Spleen (tissue), 11 donors: ENCODE measurements at regions not wholly inside any gene's neighbourhood (a gene's known extent, or its start where the extent isn't known, plus 50 kb on each side); places are given as distances from the start of the nearest gene placed in this dataset.
"Not testable (repeated sequence)": the region's sequence is repeated elsewhere in the genome, so short reads cannot be mapped to it uniquely, and the experiment has no call there.

Source experiments
- DNase-seq: peaks from one replicate; pipeline ENCODE4 v3.0.0-alpha.2; 2020
- H3K27ac ChIP-seq, 8 donors: fragments of 200-600 bp; sonication (generic) in 7 of 8; 1 replicate in 4 of 8; 2 replicates in 4 of 8; pipeline versions ENCODE4 v1.5.0 to v1.8.0; 2016 to 2021; ENCODE audit warnings: inconsistent platforms in 4 of 8, mild to moderate bottlenecking in 4 of 8, moderate library complexity in 1 of 8
- H3K27me3 ChIP-seq, 7 donors: fragments of 200-600 bp; sonication (generic) in 6 of 7; replicated peaks in 1 of 7; 1 replicate in 4 of 7; 2 replicates in 3 of 7; pipeline versions ENCODE4 v1.5.0 to v1.8.0; 2016 to 2021; ENCODE audit warnings: inconsistent platforms in 3 of 7, mild to moderate bottlenecking in 1 of 7
- H3K36me3 ChIP-seq, 6 donors: fragments of 200-600 bp; sonication (generic) in 5 of 6; 1 replicate in 4 of 6; 2 replicates in 2 of 6; pipeline versions ENCODE4 v1.5.0 to v1.8.0; 2016 to 2021; ENCODE audit warnings: inconsistent platforms in 2 of 6
- H3K4me1 ChIP-seq, 6 donors: fragments of 200-600 bp; sonication (generic) in 5 of 6; 1 replicate in 3 of 6; 2 replicates in 3 of 6; pipeline versions ENCODE4 v1.5.0 to v1.8.0; 2016 to 2021; ENCODE audit warnings: inconsistent platforms in 3 of 6
- H3K4me3 ChIP-seq, 8 donors: fragments of 200-600 bp; sonication (generic) in 7 of 8; 1 replicate in 4 of 8; 2 replicates in 4 of 8; pipeline versions ENCODE4 v1.5.0 to v1.8.0; 2016 to 2021; ENCODE audit warnings: inconsistent platforms in 4 of 8, mild to moderate bottlenecking in 4 of 8, moderate library complexity in 2 of 8
- H3K9me3 ChIP-seq, 8 donors: fragments of 200-600 bp; sonication (generic) in 7 of 8; 1 replicate in 4 of 8; 2 replicates in 4 of 8; pipeline versions ENCODE4 v1.5.0 to v1.8.0; 2016 to 2021; ENCODE audit warnings: inconsistent platforms in 4 of 8
- POLR2A ChIP-seq, 3 donors: fragments of 450-650 bp; IDR thresholded peaks; one replicate each; pipeline ENCODE4 v1.5.1; 2017; ENCODE audit warnings: antibody characterized with exemption in 3 of 3, mild to moderate bottlenecking in 1 of 3
- POLR2AphosphoS5 ChIP-seq, 3 donors: sonication (generic); formaldehyde crosslinking; IDR thresholded peaks; one replicate each; pipeline ENCODE4 v1.5.1; 2017; ENCODE audit warnings: antibody characterized with exemption in 3 of 3
- WGBS, 5 donors: extraction: QIAGEN DNeasy Blood & Tissue Kit in 3 of 5; methylation state at CpG; one replicate each; pipeline versions ENCODE4 v1.1.5 to v1.1.7; 2013 to 2018; 5-methylcytosine and 5-hydroxymethylcytosine counted together
- intact Hi-C: fragments of 100-400 bp; cut with DNase I; formaldehyde crosslinking; loops from one replicate; pipeline ENCODE4 v1.15.0; 2023; ENCODE audit warnings: low total_unique reads
- TF ChIP-seq, protein P1 (sequence below), 11 experiments: fragments of 200-600 bp in 7 of 11; fragments of 450-650 bp in 4 of 11; sonication (generic) in 4 of 11; IDR thresholded peaks in 8 of 11; conservative IDR thresholded peaks in 3 of 11; 1 replicate in 7 of 11; 2 replicates in 4 of 11; pipeline versions ENCODE4 v1.4.0 to v1.8.0; 2016 to 2021; ENCODE audit warnings: antibody characterized with exemption in 11 of 11, inconsistent platforms in 4 of 11, mild to moderate bottlenecking in 1 of 11
- donor health status: healthy with polysubstance abuse.
- donor health status: DM: no; HTN: no; CAD: no; lungs with moderate emphysema.
- donor health status: DM: no; HTN: no; CAD: no.
- donor health status: Bipolar disorder and iron deficiency.
- donor health status: healthy.
- donor health status: DM: no; HTN: no; CAD: no.
- donor health status: DM: yes; HTN: yes; CAD: no.

DNA sequence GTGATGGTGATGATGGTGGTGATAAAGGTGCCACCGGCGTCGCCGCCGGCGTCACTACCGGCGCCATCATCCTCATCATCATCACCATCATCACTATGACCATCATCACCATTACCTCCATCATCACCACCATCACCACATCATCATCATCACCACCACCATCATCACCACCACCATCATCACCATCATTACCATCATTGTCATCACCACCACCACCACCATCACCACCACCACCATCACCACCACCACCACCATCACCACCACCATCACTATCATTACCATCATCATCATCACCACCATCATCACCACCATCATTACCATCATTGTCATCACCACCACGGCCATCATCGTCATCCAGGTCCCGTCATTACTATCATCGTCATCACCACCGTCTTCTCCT is 179.7 kb downstream of the NPIPB11 start:
- intact Hi-C loops = no loop called here
- H3K4me3 ChIP-seq = no peak overlapping the region

DNA sequence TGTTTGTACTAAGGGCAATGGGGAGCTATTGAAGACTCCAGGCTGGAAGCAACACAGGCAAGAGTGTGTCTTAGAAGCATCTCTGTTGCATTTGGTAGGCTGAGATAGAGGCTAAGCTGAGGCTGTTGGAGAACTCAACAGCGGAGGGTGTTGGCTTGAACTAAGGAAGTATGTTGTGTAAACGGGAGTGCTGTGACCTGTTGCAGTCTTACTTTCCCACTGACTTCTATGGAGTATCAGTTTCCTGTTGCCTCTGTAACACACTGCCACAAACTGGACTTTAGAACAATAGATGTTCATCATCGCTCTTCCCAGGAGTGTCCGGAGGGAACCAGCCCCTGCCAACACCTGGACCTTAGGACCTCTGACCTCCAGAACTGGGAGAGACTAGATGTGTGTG is 181.8 kb downstream of the NPIPB11 start:
- H3K27me3 ChIP-seq, H3K27ac ChIP-seq, intact Hi-C loops, H3K36me3 ChIP-seq, H3K4me3 ChIP-seq, DNase-seq: not testable (repeated sequence)
- 55 to 74% (median 61%) methylated on average over 4 of the region's 4 CpGs for WGBS, 5 donors
- peaks cover 0 to 11% (median 0%) of the 10 kb centered on the region in 8 donors for H3K9me3 ChIP-seq
- peaks cover 0 to 26% (median 0%) of the 10 kb centered on the region in 6 donors for H3K4me1 ChIP-seq

More for the DNA sequence above, 179.7 kb downstream of the NPIPB11 start:
- no peak for DNase-seq
- Histone ChIP-seq H3K4me1 (peaks cover 0 to 35% (median 2%) of the 10 kb centered on the region in 6 donors), H3K9me3 (peaks cover 0 to 11% (median 0%) of the 10 kb centered on the region in 8 donors), H3K27ac (no peak overlapping the region), H3K36me3 (peaks cover 0 to 14% (median 0%) of the 10 kb centered on the region in 6 donors), H3K27me3 (no peaks in the 10 kb centered on the region)
- TF ChIP-seq POLR2AphosphoS5 (IDR thresholded peaks at IDR 0.05) (no peak), POLR2A (IDR thresholded peaks at IDR 0.05) (no peak)
- TF ChIP-seq, protein P1, sequence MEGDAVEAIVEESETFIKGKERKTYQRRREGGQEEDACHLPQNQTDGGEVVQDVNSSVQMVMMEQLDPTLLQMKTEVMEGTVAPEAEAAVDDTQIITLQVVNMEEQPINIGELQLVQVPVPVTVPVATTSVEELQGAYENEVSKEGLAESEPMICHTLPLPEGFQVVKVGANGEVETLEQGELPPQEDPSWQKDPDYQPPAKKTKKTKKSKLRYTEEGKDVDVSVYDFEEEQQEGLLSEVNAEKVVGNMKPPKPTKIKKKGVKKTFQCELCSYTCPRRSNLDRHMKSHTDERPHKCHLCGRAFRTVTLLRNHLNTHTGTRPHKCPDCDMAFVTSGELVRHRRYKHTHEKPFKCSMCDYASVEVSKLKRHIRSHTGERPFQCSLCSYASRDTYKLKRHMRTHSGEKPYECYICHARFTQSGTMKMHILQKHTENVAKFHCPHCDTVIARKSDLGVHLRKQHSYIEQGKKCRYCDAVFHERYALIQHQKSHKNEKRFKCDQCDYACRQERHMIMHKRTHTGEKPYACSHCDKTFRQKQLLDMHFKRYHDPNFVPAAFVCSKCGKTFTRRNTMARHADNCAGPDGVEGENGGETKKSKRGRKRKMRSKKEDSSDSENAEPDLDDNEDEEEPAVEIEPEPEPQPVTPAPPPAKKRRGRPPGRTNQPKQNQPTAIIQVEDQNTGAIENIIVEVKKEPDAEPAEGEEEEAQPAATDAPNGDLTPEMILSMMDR (IDR thresholded peaks at IDR 0.05 in 8 of 11, conservative IDR thresholded peaks at IDR 0.05 in 3 of 11) = no peak
- WGBS, 5 donors = 0 to 38% (median 0%) methylated on average over 1 to 6 of the region's 13 CpGs; no CpG with 5 or more reads in 2 of the 5 donors

DNA sequence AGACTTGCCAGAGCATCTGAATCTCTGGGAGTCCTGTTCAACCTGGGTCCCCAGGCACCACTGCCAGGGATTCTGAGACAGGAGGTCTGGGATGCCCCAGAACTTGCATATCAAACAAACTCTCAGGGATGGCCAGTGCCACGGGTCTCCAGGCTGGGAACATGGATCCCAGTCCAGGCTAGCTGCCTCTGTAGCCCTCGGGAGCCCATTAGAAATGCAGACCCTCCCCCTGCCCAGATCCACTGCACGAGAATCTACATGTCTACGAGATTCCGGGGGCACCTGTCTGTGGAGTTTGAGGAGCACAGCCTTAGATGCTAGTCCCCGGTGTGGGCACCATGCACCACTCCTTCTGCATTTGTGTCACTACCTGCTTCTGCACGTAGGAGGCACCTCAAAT is 183.9 kb downstream of the NPIPB11 start:
- H3K27me3 ChIP-seq, H3K27ac ChIP-seq, H3K4me3 ChIP-seq, DNase-seq, H3K4me1 ChIP-seq, intact Hi-C loops: not testable (repeated sequence)
- H3K9me3 ChIP-seq = peaks cover 0 to 11% (median 0%) of the 10 kb centered on the region in 8 donors
- peaks cover 0 to 21% (median 0%) of the 10 kb centered on the region in 6 donors for H3K36me3 ChIP-seq
- WGBS, 5 donors = 90 to 94% (median 91%) methylated on average over 5 to 6 of the region's 7 CpGs; no CpG with 5 or more reads in 2 of the 5 donors

DNA sequence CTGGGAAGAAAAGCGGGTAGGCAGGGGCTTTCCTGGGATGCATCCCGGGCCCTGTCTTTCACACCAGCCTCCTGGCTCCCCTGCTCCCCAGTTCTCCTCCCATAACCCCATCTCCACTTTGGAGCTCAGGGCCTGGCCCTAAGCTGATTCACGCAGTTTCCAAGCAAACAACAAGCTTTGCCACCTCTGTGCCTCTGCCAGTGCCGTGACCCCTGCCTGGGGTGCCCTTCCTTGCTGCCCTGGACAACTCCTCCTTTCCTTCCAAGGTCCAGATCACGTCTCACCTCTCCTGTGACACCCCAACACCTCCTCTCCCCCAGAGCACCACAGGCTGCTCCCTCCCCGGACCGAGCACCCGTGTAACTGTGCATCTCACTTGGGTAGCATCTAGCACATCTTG is 184.5 kb downstream of the NPIPB11 start:
- Histone ChIP-seq H3K36me3 (peaks cover 0 to 25% (median 0%) of the 10 kb centered on the region in 6 donors), H3K9me3 (peaks cover 0 to 11% (median 0%) of the 10 kb centered on the region in 8 donors)
- WGBS, 5 donors = 89 to 96% (median 91%) methylated on average over 7 to 8 of the region's 8 CpGs
- intact Hi-C loops, H3K27me3 ChIP-seq, H3K27ac ChIP-seq, DNase-seq, H3K4me3 ChIP-seq, H3K4me1 ChIP-seq: not testable (repeated sequence)

DNA sequence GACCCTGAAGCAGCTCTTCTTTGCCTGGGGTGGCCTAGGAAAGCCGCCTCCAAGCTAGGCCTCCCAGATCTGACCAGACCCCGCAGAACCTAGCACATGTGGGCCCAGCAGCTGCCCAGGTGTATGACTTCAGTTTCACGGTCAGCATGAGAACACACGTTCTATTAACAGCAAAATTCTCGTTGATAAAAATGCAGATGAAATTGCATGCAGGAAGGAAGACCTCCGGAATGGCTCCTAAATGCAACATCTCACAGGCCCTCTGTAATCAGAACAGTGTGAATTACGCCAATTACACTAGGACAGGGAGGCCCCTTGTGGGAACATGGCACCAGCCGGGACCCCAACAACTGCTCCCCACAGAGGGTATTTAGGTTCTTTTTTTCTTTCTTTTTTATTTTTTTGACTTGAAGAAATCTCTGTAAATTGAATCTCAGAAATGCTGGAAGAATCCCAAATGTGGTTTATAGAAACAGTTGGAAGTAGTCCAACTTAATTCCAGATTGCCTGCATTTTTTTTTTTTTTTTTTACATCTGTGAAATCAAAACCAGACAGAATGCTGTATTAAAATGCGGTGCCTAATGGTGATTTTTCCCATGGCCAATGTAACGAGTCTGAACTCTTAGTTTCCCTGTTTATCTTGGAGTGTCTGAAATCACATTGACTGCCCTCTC is 185.1 kb downstream of the NPIPB11 start:
- H3K4me1 ChIP-seq, H3K27ac ChIP-seq, H3K4me3 ChIP-seq, H3K27me3 ChIP-seq, intact Hi-C loops, DNase-seq: not testable (repeated sequence)
- peaks cover 0 to 11% (median 0%) of the 10 kb centered on the region in 8 donors for H3K9me3 ChIP-seq
- H3K36me3 ChIP-seq = peaks cover 0 to 25% (median 0%) of the 10 kb centered on the region in 6 donors
- WGBS, 5 donors = 80 to 88% (median 84%) methylated on average over 9 to 10 of the region's 10 CpGs

DNA sequence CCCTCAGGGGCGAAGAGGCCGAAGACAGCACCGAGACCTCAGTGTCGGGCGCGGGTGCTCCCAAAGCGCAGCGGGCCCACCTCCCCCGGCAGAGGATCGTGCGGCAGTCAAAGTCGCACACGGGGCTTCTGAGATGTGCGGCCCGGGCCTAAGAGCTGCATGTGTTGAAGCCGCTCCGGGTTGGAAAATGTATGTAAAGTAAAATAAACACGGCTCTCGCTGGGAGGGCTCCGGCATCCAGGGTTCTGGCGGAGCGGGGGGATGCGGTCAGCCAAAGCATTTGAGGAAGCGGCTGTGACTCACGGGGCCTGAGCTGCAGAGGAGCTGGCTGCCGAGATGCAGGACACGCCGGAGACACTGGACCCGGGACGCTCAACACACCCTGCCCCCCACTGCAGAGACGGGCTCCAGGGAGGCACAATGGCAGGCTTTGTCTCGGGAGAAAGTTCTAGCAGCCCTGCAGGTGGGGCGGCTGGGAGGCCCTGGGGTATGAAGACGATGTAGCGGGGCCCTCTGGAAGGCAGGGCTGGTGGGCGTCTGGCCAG is 185.8 kb downstream of the NPIPB11 start:
- H3K27ac ChIP-seq, DNase-seq, H3K27me3 ChIP-seq, H3K4me3 ChIP-seq, intact Hi-C loops, H3K4me1 ChIP-seq: not testable (repeated sequence)
- peaks cover 0 to 25% (median 0%) of the 10 kb centered on the region in 6 donors for H3K36me3 ChIP-seq
- H3K9me3 ChIP-seq = peaks cover 0 to 11% (median 0%) of the 10 kb centered on the region in 8 donors
- WGBS, 5 donors = 81 to 94% (median 87%) methylated on average over 24 to 31 of the region's 36 CpGs

DNA sequence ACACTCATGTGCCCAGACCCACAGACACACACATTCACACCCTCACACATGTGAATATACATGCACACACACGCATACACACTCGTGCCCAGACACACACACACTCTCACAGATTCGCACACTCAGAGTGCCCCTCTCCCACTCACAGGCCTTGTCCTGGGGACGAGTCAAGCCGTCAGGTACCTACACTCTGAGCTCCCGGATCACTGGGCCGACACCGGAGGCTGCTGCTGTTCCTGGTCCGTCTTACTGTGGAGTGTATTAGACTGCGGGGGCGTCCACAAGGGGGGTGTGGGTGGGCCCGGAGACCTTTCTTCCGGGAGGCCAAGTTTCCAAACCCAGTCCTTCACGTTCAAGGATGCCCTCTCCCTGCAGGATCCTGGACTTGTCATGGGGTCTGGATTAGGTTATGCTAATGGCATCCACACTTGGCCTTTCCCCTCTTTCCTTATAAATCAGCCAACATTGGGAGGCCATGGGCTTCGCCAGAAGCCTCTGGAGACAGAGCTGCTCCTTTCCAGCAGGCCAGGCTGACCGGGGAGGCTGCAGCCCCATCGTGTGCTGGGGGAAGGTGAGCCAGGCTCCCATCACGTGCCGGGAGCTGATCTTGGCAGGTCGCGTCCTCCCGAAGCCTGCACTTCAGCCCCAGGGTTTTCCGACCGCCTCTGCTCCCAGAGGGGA is 186.4 kb downstream of the NPIPB11 start:
- H3K4me1 ChIP-seq, H3K4me3 ChIP-seq, DNase-seq, intact Hi-C loops, H3K27me3 ChIP-seq, H3K27ac ChIP-seq: not testable (repeated sequence)
- peaks cover 0 to 25% (median 0%) of the 10 kb centered on the region in 6 donors for H3K36me3 ChIP-seq
- peaks cover 0 to 11% (median 0%) of the 10 kb centered on the region in 8 donors for H3K9me3 ChIP-seq
- WGBS, 5 donors = 88 to 95% (median 92%) methylated on average over 15 to 24 of the region's 24 CpGs

DNA sequence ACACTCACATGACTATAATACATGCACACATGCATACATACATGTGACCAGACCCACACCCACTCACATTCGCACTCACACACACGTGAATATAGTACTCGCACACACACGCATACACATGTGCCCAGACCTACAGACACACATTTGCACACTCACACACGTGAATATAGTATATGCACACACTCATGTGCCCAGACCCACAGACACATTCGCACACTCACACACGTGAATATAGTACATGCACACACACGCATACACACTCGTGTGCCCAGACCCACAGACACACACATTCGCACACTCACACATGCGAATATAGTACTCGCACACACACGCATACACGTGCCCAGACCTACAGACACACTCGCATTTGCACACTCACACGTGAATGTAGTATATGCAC is 186.9 kb downstream of the NPIPB11 start:
- H3K4me3 ChIP-seq = not testable (repeated sequence)

DNA sequence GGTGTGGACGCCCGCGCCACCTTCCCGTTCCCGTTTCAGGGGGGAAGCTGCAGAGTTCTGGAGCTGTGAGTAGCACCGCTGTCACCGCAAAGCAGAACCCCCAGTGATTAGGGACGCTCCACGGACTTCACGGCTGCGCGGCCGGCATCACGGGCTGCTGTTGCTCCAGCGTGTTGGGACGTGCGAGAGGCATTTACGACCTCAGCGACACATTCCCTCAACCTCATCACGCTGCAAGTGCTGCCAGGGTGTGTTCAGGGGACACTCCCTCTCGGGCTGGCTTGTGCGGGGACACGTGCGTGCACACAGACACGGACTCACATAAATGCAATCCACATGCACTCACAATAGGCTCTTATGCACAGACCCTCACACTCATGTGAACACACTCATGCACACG is 187.9 kb downstream of the NPIPB11 start:
- H3K4me1 ChIP-seq, H3K27me3 ChIP-seq, intact Hi-C loops, H3K27ac ChIP-seq, H3K4me3 ChIP-seq: not testable (repeated sequence)
- peak; percentile 20 for DNase-seq
- Histone ChIP-seq H3K9me3 (peaks cover 0 to 11% (median 0%) of the 10 kb centered on the region in 8 donors), H3K36me3 (peaks cover 0 to 25% (median 0%) of the 10 kb centered on the region in 6 donors)
- 94 to 99% (median 97%) methylated on average over 5 to 26 of the region's 26 CpGs for WGBS, 5 donors

More for the DNA sequence above, 186.9 kb downstream of the NPIPB11 start:
- H3K27ac ChIP-seq, H3K4me1 ChIP-seq, H3K27me3 ChIP-seq, intact Hi-C loops: not testable (repeated sequence)
- peaks cover 0 to 25% (median 0%) of the 10 kb centered on the region in 6 donors for H3K36me3 ChIP-seq
- H3K9me3 ChIP-seq = peaks cover 0 to 11% (median 0%) of the 10 kb centered on the region in 8 donors
- DNase-seq = peak; percentile 4
- WGBS, 5 donors = 96 to 98% (median 96%) methylated on average over 16 of the region's 16 CpGs
